NB4 (cell line): ENCODE measurements at regions not wholly inside any gene's neighbourhood (a gene's known extent, or its start where the extent isn't known, plus 50 kb on each side); places are given as distances from the start of the nearest gene placed in this dataset.
"Not testable (repeated sequence)": the region's sequence is repeated elsewhere in the genome, so short reads cannot be mapped to it uniquely, and the experiment has no call there.

Experiments used
- DNase-seq: peaks from one replicate; pipeline ENCODE4 v3.0.0; 2010; ENCODE audit warnings: low read depth
- H3K4me3 ChIP-seq: one replicate; pipeline ENCODE4 v1.5.1; 2011; ENCODE audit warnings: mild to moderate bottlenecking, low read depth, low read length, moderate library complexity
- MYC ChIP-seq: IDR thresholded peaks from 2 replicates; pipeline ENCODE4 v1.6.1; 2011; ENCODE audit warnings: low read depth, low read length
- POLR2A ChIP-seq: IDR thresholded peaks from 2 replicates; pipeline ENCODE4 v1.6.1; 2011; ENCODE audit warnings: mild to moderate bottlenecking; ENCODE audit not compliant: insufficient read length; ENCODE audit errors: extremely low read depth
- TF ChIP-seq, protein P1 (sequence below): IDR thresholded peaks from 2 replicates; pipeline ENCODE4 v1.6.1; 2011; ENCODE audit warnings: low read depth, low read length
- TF ChIP-seq, protein P2 (sequence below): IDR thresholded peaks from one replicate; pipeline ENCODE4 v1.5.1; 2012; ENCODE audit warnings: low read depth, low read length

DNA sequence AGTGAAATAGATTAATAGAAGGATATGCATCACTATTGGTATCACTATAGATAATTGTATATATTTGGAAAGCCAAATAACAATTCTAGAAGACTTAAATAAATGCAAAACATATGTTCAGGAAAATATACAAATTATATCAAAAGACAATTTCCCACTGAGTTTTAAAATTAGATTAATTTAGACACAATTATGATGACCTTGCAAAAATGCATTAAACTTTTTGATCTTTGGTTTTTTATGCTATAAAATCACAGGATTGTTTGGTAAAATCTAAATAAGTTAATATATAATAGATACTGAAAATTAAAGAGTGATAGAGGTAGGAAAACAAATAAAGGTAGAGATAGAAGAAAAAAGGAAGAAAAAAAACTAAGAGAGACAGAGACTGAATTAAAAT, 2027.7 kb downstream of the MRPL39 start:
- DNase-seq: no peak
- TF ChIP-seq MYC: no peak
- no peak for TF ChIP-seq POLR2A
- TF ChIP-seq, protein P1, sequence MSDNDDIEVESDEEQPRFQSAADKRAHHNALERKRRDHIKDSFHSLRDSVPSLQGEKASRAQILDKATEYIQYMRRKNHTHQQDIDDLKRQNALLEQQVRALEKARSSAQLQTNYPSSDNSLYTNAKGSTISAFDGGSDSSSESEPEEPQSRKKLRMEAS: no peak
- TF ChIP-seq, protein P2, sequence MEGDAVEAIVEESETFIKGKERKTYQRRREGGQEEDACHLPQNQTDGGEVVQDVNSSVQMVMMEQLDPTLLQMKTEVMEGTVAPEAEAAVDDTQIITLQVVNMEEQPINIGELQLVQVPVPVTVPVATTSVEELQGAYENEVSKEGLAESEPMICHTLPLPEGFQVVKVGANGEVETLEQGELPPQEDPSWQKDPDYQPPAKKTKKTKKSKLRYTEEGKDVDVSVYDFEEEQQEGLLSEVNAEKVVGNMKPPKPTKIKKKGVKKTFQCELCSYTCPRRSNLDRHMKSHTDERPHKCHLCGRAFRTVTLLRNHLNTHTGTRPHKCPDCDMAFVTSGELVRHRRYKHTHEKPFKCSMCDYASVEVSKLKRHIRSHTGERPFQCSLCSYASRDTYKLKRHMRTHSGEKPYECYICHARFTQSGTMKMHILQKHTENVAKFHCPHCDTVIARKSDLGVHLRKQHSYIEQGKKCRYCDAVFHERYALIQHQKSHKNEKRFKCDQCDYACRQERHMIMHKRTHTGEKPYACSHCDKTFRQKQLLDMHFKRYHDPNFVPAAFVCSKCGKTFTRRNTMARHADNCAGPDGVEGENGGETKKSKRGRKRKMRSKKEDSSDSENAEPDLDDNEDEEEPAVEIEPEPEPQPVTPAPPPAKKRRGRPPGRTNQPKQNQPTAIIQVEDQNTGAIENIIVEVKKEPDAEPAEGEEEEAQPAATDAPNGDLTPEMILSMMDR: no peak

DNA sequence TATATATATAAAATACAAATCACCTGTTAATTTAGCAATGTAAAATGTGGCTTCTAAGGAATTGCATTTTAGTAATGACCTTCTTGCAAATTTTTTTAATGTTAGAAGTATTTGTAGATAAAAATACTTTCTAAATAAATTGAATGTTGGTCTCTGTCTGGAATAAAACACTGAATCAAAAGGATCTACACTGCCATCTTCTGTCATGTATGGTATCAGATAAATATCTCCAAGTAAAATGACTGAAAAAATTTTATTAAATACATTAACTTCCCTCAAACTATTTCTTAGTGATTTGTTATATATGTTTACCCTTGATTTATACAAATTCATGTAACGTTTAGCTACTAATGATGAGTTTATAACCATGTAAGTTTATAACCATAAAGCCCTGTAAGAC, 2029.3 kb downstream of the MRPL39 start:
- DNase-seq: no peak
- no peak overlapping the region for H3K4me3 ChIP-seq
- TF ChIP-seq MYC: no peak
- TF ChIP-seq POLR2A: no peak

More for the DNA sequence above, 2027.7 kb downstream of the MRPL39 start:
- no peak overlapping the region for H3K4me3 ChIP-seq

DNA sequence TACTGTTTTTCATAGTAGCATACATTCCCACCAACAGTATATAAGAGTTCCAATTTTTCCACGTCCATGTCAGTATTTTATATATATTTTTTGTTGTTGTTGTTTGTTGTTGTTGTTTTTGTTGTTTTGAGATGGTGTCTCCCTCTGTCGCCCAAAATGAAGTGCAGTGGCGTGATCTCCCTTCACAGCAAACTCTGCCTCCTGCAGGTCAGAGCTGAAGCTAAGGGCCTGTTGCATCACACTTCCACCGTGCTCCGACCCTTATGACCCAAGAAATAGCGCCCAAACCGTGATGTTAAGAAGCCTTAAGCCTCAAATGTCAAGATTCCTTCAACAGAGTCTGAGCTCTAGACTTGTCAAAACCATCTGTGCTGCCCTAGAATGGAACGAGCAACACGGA, 2032.3 kb downstream of the MRPL39 start:
- DNase-seq: no peak
- TF ChIP-seq, protein P2: no peak
- TF ChIP-seq POLR2A: no peak
- TF ChIP-seq, protein P1: no peak
- no peak for TF ChIP-seq MYC
- no peak overlapping the region for H3K4me3 ChIP-seq

DNA sequence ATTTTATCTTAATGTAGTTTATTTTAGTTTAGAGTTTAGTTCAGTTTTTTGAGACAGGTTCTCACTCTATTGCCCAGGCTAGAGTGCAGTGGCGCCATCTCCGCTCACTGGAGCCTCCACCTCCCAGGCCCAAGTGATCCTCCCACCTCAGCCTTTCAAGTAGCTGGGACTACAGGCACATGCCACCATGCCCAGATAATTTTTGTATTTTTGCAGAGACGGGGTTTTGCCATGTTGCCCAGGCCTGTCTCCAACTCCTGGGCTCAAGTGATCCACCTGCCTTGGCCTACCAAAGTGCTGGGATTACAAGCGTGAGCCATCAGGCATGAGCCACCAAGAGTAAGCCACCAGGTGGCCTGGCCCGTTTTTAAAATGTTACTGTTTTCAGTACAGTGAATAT, 2058.4 kb downstream of the MRPL39 start:
- not testable (repeated sequence) for DNase-seq, H3K4me3 ChIP-seq

DNA sequence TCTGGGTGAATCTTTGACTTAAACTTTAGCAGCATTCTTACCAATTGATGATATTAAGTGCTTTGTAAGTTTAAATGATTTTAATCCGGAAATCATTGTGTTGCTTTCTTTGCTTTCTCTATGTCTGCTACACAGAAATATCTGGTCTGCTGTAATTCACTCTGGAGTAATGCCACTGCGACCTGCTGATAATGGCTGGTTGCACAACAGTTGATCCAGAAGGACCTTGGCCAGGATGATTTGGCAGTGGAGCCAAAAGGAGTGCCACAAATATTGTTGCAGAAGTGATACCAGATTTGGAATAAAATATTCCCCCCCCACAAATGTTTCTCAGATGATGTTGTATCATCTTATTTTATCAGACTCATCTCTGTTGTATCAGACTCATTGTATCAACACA, 2063.9 kb downstream of the MRPL39 start:
- TF ChIP-seq, protein P1: no peak
- no peak for TF ChIP-seq MYC
- TF ChIP-seq, protein P2: no peak

DNA sequence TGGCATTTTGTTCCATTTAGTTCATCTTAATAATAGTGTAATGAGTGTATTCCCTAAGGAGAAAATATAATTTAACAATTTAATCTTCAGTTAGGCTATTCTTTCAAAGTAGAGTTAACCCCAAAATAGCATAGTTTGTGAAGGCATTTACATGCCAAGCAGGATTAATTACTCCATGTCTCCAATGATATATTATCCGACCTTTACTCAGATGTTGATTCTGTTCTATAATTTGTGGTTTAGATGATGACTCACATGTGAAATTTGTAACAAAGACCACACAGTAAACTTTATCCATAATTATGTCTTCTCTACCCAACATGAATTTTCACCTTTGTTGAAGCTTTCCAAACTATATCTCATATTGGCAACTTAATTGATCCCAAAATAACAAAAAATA, 2065.2 kb downstream of the MRPL39 start:
- no peak for DNase-seq
- no peak overlapping the region for H3K4me3 ChIP-seq
- TF ChIP-seq, protein P2: no peak
- TF ChIP-seq MYC (no peak), POLR2A (no peak)
- TF ChIP-seq, protein P1: no peak

More for the DNA sequence above, 2063.9 kb downstream of the MRPL39 start:
- no peak overlapping the region for H3K4me3 ChIP-seq
- no peak for DNase-seq

DNA sequence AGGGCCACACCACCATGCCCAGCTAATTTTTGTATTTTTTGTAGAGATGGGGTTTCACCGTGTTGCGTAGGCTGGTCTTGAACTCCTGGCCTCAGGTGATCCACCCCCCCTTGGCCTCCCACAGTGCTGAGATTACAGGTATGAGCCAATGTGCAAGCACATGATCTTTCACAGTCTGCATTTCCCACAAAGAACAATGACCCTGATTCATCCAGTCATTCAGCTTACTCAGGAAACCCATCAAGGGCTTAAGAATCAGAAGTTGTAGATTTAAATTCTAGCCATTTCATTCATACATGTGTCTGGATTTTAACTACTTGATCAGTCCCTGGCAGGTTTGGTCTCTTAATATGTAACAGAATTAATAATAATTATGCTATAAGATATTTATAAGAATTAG, 2065.7 kb downstream of the MRPL39 start:
- no peak for TF ChIP-seq MYC
- no peak overlapping the region for H3K4me3 ChIP-seq
- no peak for DNase-seq

DNA sequence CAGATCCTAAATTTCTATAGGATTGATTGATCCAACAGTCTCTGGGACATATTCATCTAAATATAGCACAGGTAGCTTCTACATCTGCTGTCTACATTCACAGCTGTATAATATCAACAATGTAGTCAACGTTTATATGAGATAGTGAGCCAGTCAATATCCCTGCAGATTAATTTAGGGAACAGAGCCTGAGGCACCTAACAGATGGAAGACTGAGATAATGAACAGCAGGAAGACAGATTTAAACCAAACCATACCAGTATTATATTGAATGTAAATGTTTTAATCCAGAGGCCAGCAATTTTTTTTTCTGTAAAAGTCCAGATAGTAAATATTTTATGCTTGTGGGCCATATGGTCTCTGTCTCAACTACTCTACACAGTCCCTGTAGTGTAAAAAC, 2072.4 kb downstream of the MRPL39 start:
- TF ChIP-seq POLR2A: no peak
- TF ChIP-seq, protein P1: no peak
- TF ChIP-seq, protein P2: no peak
- no peak for TF ChIP-seq MYC
- H3K4me3 ChIP-seq: no peak overlapping the region
- DNase-seq: no peak
